ENCODE measurements at regions not wholly inside any gene's neighbourhood (a gene's known extent, or its start where the extent isn't known, plus 50 kb on each side); places are given as distances from the start of the nearest gene placed in this dataset.
"Not testable (repeated sequence)": the region's sequence is repeated elsewhere in the genome, so short reads cannot be mapped to it uniquely, and the experiment has no call there.

- DNase-seq: no peak
Measured at GRCh38 chr10:10722422-10722821, 295.2 kb upstream of the CELF2 start.

GRCh38 chr10:10725196-10725595, 292.5 kb upstream of the CELF2 start:
- no peak for DNase-seq

- no peak for DNase-seq
Measured at GRCh38 chr10:10726101-10726500, 291.6 kb upstream of the CELF2 start.

DNA sequence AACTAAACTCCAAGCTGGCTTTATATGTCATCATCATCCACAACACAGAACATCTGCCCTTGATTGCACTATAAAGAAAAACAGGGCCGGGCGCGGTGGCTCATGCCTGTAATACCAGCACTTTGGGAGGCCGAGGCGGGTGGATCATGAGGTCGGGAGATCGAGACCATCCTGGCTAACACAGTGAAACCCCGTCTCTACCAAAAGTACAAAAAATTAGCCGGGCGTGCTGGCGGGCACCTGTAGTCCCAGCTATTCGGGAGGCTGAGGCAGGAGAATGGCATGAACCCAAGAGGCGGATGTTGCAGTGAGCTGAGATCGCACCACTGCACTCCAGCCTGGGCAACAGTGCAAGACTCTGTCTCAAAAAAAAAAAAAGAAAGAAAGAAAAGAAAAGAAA, 290.3 kb upstream of the CELF2 start:
- not testable (repeated sequence) for DNase-seq

DNA sequence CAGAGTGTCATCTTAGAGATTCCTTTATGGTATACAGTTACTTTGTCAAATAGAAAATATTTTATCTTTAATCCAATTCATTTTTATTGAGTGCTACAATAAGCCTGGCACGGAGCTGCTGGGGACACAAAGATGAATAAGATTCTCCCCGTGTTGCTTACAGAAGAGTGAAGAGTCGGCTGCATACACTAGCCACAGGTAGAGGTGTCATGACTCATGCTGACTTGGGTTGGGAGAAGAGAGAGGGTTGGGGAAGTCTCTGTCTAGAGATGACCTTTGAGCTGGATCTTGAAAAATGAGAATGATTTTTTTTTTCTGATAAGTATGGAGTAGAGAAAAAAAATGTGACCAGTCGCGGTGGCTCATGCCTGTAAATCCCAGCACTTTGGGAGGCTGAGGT, 289.9 kb upstream of the CELF2 start:
- no peak for DNase-seq

GRCh38 chr10:10730471-10731043, 287.1 kb upstream of the CELF2 start:
- DNase-seq: no peak

- no peak for DNase-seq
Measured at GRCh38 chr10:10731366-10731765, 286.3 kb upstream of the CELF2 start.

DNA sequence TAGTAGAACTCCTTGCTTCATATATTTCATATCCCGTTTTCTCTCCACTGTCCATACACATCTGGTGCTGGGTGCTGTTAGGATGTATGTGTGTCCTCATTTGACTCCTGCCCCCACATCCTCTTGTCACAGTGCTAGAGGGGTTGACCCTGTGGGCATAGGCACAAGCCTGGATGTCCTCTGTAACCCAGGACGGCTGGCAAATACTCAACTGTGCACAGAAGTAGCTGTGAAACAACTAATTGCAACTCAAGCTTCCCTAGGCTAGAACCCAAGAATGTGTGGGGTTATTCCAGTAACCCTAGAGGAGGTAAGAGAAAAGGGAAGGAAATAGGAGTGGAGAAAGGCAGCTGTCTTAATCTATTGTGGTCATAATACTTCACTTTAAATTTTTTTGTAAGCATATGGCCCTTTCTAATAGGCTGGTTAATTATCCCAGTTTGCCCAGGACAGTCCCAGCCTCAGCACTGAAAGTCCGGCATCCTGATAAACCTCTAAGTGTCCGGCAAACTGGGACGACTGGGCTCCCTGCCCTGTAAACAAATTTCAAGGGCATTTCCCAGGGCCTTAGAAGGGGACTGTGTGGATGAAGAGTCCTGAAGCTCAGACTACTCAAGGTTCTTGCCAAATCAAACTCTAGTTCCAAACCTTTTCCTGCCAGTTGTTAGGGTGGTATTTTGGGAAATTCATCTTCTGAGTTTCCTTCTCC, 283.2 kb upstream of the CELF2 start:
- peak; percentile 20 for DNase-seq

- DNase-seq: no peak
Measured at GRCh38 chr10:10745291-10745690, 272.4 kb upstream of the CELF2 start.

DNA sequence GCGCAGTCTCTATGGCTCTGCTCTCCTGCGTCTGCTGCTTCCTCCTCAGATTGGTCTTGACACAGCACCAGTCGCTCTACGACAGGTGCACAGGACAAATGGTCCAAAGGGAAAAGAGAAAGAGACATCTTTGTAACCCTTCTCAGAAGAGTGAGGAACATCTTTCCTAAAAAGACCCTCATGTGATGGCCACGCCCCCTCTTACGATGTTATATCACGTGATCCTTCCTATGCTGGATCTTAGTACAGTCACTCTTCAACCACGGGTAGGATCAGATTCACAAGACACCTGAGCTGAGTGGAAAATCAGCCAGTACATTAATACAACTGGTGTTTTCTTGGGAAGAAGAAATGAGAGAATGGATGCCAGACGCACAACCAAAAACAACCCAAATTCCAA, 262.2 kb upstream of the CELF2 start:
- DNase-seq: no peak

- no peak for DNase-seq
Measured at GRCh38 chr10:10758306-10758705, 259.4 kb upstream of the CELF2 start.

- DNase-seq: not testable (repeated sequence)
Measured at GRCh38 chr10:10759806-10760205, 257.9 kb upstream of the CELF2 start.

- DNase-seq: no peak
Measured at GRCh38 chr10:10765017-10765416, 252.7 kb upstream of the CELF2 start.

DNA sequence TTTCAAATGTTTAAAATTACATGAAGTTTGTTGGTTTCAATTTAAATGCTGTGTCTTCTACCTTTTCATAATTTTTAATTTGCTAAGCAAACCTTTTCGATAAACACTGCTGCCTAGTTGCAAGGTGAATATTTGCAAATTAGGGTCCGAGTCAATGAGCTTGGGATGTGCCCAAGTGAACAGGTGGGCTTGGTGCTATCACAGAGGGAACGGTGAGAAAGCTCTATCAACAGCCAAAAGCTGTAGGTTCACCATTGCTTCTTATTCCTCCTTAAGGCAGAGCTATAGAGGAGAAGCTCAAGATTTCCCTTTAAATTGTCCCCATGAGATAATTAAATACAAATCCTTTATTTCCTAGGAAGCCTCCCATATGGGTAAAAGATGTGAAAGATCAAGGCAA, 245.3 kb upstream of the CELF2 start:
- DNase-seq: no peak

- no peak for DNase-seq
Measured at GRCh38 chr10:10772874-10773508, 244.7 kb upstream of the CELF2 start.

DNA sequence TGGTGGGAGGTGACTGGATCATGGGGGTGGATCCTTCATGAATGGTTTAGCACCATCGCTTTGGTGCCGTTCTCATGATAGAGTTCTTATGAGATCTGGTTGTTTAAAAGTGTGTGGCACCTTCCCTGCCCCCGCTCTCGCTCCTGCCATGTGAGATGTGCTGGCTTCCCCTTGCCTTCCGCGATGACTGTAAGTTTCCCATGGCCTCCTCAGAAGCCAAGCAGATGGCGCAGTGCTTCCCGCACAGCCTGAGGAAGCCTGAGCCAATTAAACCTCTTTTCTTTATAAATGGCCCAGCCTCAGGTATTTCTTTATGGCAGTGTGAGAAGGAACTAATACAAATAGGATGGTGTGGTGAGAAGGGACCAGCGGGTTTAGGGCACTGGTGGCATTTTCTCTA, 243.3 kb upstream of the CELF2 start:
- no peak for DNase-seq

GRCh38 chr10:10776363-10776762, 241.3 kb upstream of the CELF2 start:
- no peak for DNase-seq

GRCh38 chr10:10777279-10777678, 240.4 kb upstream of the CELF2 start:
- no peak for DNase-seq

DNA sequence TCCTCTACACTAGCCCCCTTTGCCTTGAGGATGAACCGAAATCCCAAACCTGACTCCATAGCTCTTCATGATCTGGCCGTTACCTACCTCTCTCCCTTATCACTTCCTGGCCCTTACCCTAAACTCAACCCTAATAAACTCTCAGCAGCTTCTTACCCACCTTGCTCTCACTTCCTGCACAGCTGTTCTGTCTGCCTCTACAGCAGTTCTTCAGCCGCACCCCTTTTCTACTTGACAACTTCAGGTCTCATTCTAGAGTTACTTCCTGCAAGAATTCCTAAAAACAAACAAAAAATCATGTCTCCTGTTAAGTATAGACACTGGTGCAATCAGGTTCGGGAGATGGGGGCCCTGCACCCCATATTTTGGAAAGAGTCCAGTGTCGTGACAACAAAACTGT, 239.9 kb upstream of the CELF2 start:
- DNase-seq: no peak

GRCh38 chr10:10778959-10779358, 238.7 kb upstream of the CELF2 start:
- no peak for DNase-seq

DNA sequence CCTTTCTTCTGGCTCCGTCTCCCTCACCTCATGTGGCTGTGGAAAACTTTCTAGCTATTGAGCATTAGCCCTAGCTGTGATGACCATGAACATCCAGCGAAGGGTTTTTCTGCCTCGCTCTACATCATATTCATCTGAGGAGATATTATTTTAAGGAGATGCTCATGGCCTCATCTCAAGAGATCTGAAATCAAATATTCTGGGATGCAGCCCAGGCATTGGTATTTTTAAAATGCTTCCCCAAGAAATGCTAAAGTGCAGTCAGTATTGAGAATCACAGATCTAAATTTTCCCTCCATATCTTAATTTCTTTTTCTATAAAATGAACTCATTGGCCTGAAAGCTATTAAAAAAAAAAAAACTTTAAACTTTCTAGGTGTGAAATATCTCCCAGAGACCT, 238.2 kb upstream of the CELF2 start:
- DNase-seq: no peak

GRCh38 chr10:10780746-10781145, 236.9 kb upstream of the CELF2 start:
- no peak for DNase-seq

GRCh38 chr10:10782603-10783002, 235.1 kb upstream of the CELF2 start:
- DNase-seq: no peak

DNA sequence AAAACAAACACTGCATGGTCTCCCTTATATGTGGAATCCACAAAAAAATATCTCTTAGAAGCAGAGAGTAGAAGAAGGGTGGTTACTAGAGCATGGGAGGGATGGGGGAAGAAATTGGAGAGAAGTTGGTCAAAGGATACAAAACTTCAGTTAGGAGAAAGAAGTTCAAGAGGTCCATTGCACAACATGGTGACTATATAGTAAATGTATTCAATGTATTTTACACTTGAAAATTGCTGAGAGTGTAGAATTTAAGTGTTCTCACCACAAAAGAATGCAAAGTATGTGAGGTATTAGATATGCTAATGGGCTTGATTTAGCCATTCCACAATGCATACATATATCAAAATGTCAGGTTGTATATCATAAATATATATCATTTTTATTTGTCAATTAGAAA, 232.0 kb upstream of the CELF2 start:
- no peak for DNase-seq
